HepG2 (cell line): ENCODE measurements at regions not wholly inside any gene's neighbourhood (a gene's known extent, or its start where the extent isn't known, plus 50 kb on each side); places are given as distances from the start of the nearest gene placed in this dataset.

ENCODE experiments used
- ATAC-seq: fragments of 200-7000 bp; cut with Tn5 transposase; 3 replicates; pipeline ENCODE4 v1.9.1; 2020; ENCODE audit warnings: mild to moderate bottlenecking, moderate library complexity
- BruUV-seq: library from RNA; stranded (reverse); fragments of 400-500 nt; replicated peaks from 2 replicates; lab custom pipeline; 2021; lab: Mats Ljungman, UMichigan
- CTCF ChIA-PET: fragments of 300-600 bp; formaldehyde crosslinking; extraction: SDS; loops from one replicate; lab custom pipeline; 2021; ENCODE audit warnings: low total read pairs, inconsistent platforms, low intra/inter-chr PET ratio; lab: Yijun Ruan, JAX
- POLR2A ChIA-PET: fragments of 350-600 bp; sonication (Branson Sonifier 250); formaldehyde crosslinking; loops from one replicate; lab custom pipeline; 2020; ENCODE audit warnings: antibody characterized with exemption, inconsistent platforms; lab: Yijun Ruan, JAX
- DNase-seq: peaks from one replicate; pipeline ENCODE4 v3.0.0-alpha.2; 2015; ENCODE audit warnings: low spot score
- FAIRE-seq: peaks from 3 replicates; lab custom pipeline; 2011; peaks lifted over from hg19 to GRCh38; lab: Jason Lieb, UNC
- H2AFZ ChIP-seq: one replicate; pipeline ENCODE4 v1.6.1; 2011; ENCODE audit warnings: low read length, inconsistent platforms
- H3K27ac ChIP-seq: fragments of 300-600 bp; 3 replicates; pipeline ENCODE4 v1.8.0; 2011; ENCODE audit warnings: mixed run types, mild to moderate bottlenecking, mixed read lengths, low read length, inconsistent platforms; ENCODE audit not compliant: insufficient read depth; ENCODE audit errors: extremely low read length
- H3K27me3 ChIP-seq, 2 experiments: fragments of 200-600 bp in 1 of 2; 2 replicates in 1 of 2; 3 replicates in 1 of 2; pipeline versions ENCODE4 v1.6.0 to v1.8.0; 2011; ENCODE audit warnings: low read length in 2 of 2, mild to moderate bottlenecking in 2 of 2, moderate library complexity in 2 of 2, inconsistent platforms in 1 of 2; ENCODE audit not compliant: insufficient read depth in 2 of 2, control insufficient read depth in 1 of 2
- H3K36me3 ChIP-seq, 2 experiments: fragments of 200-600 bp in 1 of 2; replicated peaks in 1 of 2; 2 replicates in 1 of 2; 3 replicates in 1 of 2; pipeline versions ENCODE4 v1.5.1 to v1.8.0; 2011; ENCODE audit warnings: low read length in 2 of 2, inconsistent platforms in 1 of 2; ENCODE audit not compliant: insufficient read depth in 2 of 2, control insufficient read depth in 1 of 2
- H3K4me1 ChIP-seq: 2 replicates; pipeline ENCODE4 v1.5.1; 2012; ENCODE audit warnings: low read length, inconsistent platforms; ENCODE audit not compliant: insufficient read depth
- H3K4me2 ChIP-seq: 2 replicates; pipeline ENCODE4 v1.6.0; 2011; ENCODE audit warnings: low read depth, low read length, inconsistent platforms
- H3K4me3 ChIP-seq, 3 experiments: fragments of 200-600 bp in 1 of 3; sonication (generic), shearing (Covaris generic) in 1 of 3; replicated peaks in 1 of 3; 2 replicates each; pipeline ENCODE4 v1.5.1; 2011 to 2016; ENCODE audit warnings: low read length in 3 of 3, inconsistent platforms in 2 of 3, low read depth in 2 of 3, mild to moderate bottlenecking in 2 of 3, control low read depth in 1 of 3, mixed read lengths in 1 of 3; ENCODE audit not compliant: insufficient read depth in 1 of 3
- H3K79me2 ChIP-seq: one replicate; pipeline ENCODE4 v1.6.1; 2011; ENCODE audit warnings: low read length, inconsistent platforms; ENCODE audit not compliant: insufficient read depth
- H3K9ac ChIP-seq: 2 replicates; pipeline ENCODE4 v1.6.0; 2011; ENCODE audit warnings: mild to moderate bottlenecking, low read depth, low read length, inconsistent platforms; ENCODE audit not compliant: insufficient read depth
- H3K9me3 ChIP-seq: 2 replicates; pipeline ENCODE4 v1.5.1; 2012; ENCODE audit warnings: mild to moderate bottlenecking, low read length
- H4K20me1 ChIP-seq: 2 replicates; pipeline ENCODE4 v1.6.0; 2011; ENCODE audit warnings: inconsistent platforms, mild to moderate bottlenecking, low read length, moderate library complexity; ENCODE audit not compliant: insufficient read depth
- ISL2 ChIP-seq: sonication (generic); formaldehyde crosslinking; IDR thresholded peaks from 2 replicates; pipeline ENCODE4 v1.5.0; 2020; ENCODE audit warnings: missing genetic modification reagents
- JUND ChIP-seq: sonication (generic); formaldehyde crosslinking; IDR thresholded peaks from 2 replicates; pipeline ENCODE4 v1.8.0; 2022; ENCODE audit warnings: mild to moderate bottlenecking, missing genetic modification reagents
- KLF12 ChIP-seq: sonication (generic); formaldehyde crosslinking; IDR thresholded peaks from 2 replicates; pipeline ENCODE4 v1.4.0; 2020; ENCODE audit warnings: missing genetic modification reagents, borderline replicate concordance
- KLF9 ChIP-seq: IDR thresholded peaks from 2 replicates; pipeline ENCODE4 v1.6.1; 2016; ENCODE audit warnings: low read depth
- REL ChIP-seq: sonication (generic); formaldehyde crosslinking; conservative IDR thresholded peaks from 2 replicates; pipeline ENCODE4 v1.8.0; 2022; ENCODE audit warnings: mild to moderate bottlenecking, missing genetic modification reagents, moderate library complexity
- SMARCE1 ChIP-seq: fragments of 450-650 bp; IDR thresholded peaks from 2 replicates; pipeline ENCODE4 v1.6.1; 2017; ENCODE audit warnings: borderline replicate concordance
- TAF15 ChIP-seq: fragments of 200-400 bp; formaldehyde crosslinking; IDR thresholded peaks from one replicate; pipeline ENCODE4 v1.6.1; 2018; ENCODE audit warnings: mild to moderate bottlenecking, low read depth, low read length; ENCODE audit not compliant: poor library complexity, severe bottlenecking
- TRIM22 ChIP-seq: fragments of 450-650 bp; IDR thresholded peaks from 2 replicates; pipeline ENCODE4 v1.6.1; 2017
- TRIM24 ChIP-seq: sonication (generic); formaldehyde crosslinking; IDR thresholded peaks from 2 replicates; pipeline ENCODE4 v1.8.0; 2022; ENCODE audit warnings: mild to moderate bottlenecking, missing genetic modification reagents
- ZNF558 ChIP-seq: sonication (generic); formaldehyde crosslinking; IDR thresholded peaks from 2 replicates; pipeline ENCODE4 v1.9.0; 2022; ENCODE audit warnings: mild to moderate bottlenecking, missing genetic modification reagents, borderline replicate concordance
- ZNF598 ChIP-seq: sonication (generic); formaldehyde crosslinking; IDR thresholded peaks from 2 replicates; pipeline ENCODE4 v1.5.1; 2020; ENCODE audit warnings: mild to moderate bottlenecking, missing genetic modification reagents, borderline replicate concordance
- ZNF616 ChIP-seq: sonication (generic); formaldehyde crosslinking; IDR thresholded peaks from 2 replicates; pipeline ENCODE4 v1.5.0; 2020; ENCODE audit warnings: low read depth, mild to moderate bottlenecking, missing genetic modification reagents
- ZNF670 ChIP-seq: sonication (generic); formaldehyde crosslinking; IDR thresholded peaks from 2 replicates; pipeline ENCODE4 v1.8.0; 2022; ENCODE audit warnings: mild to moderate bottlenecking, missing genetic modification reagents, borderline replicate concordance
- WGBS: methylation state at CpG from one replicate; pipeline ENCODE4 v1.1.6; 2017; ENCODE audit warnings: low lambda C conversion rate; 5-methylcytosine and 5-hydroxymethylcytosine counted together
- in situ Hi-C: cut with HindIII; loops from 2 replicates; pipeline ENCODE4 v1.10.0; 2017; ENCODE audit warnings: low pct_unique_long_range_greater_than_20kb; ENCODE audit not compliant: extremely low pct_ligation_motif_present
- intact Hi-C: fragments of 100-400 bp; cut with micrococcal nuclease; formaldehyde crosslinking; loops from one replicate; pipeline ENCODE4 v1.10.0; 2022; ENCODE audit not compliant: unreplicated experiment
- TF ChIP-seq, protein P1 (sequence below): IDR thresholded peaks from 2 replicates; pipeline ENCODE4 v1.4.0; 2020; ENCODE audit warnings: mild to moderate bottlenecking, missing genetic modification reagents
- TF ChIP-seq, protein P2 (sequence below): sonication (generic); formaldehyde crosslinking; IDR thresholded peaks from 2 replicates; pipeline ENCODE4 v1.5.1; 2020; ENCODE audit warnings: missing genetic modification reagents, mild to moderate bottlenecking, borderline replicate concordance

DNA sequence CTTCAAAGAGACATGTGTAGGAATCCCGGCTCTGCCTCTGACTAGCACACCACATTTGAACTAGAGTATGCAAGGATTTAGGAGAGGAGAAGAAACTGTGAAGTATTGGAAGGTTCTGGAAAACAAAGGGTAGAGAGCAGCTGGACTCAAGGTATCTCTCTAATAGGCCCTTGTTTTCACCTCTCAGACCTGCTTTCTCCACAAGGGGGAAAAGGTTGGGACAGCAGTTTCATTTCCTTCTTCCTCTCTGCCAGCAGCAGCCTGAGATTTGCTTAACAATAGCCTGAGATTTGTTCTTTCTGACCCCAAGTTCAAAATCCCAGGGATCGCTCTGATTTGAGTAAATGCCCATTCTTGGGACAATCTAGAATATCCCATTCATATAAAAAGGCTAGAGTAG is 430.6 kb upstream of the MCTP2 start (continued):
- no peak for TF ChIP-seq JUND
- no peak for TF ChIP-seq ISL2 (CRISPR knock-in tag)
- no peak for TF ChIP-seq ZNF616 (CRISPR knock-in tag)

GRCh38 chr15:93789441-93789840 is 441.9 kb upstream of the MCTP2 start:
- in situ Hi-C loops (no loop called here), intact Hi-C loops (no loop called here)
- H3K4me3 ChIP-seq, result no peak overlapping the region
- no peaks in the 10 kb centered on the region for H3K27me3 ChIP-seq
- no peak overlapping the region for H2AFZ ChIP-seq
- FAIRE-seq (no peak), DNase-seq (no peak), ATAC-seq (no peak)
- H3K9ac ChIP-seq, result no peak overlapping the region
- H4K20me1 ChIP-seq, result no peaks in the 10 kb centered on the region
- no peaks in the 10 kb centered on the region for H3K4me1 ChIP-seq
- 23% methylated on average over 2 of the region's 2 CpGs for WGBS
- H3K4me2 ChIP-seq, result no peak overlapping the region
- H3K27ac ChIP-seq, result no peak overlapping the region
- ChIA-PET POLR2A (no interaction called here), CTCF (no interaction called here)
- BruUV-seq, result no TSS peak
- H3K36me3 ChIP-seq, result no peaks in the 10 kb centered on the region
- H3K79me2 ChIP-seq, result no peaks in the 10 kb centered on the region
- H3K9me3 ChIP-seq, result no peaks in the 10 kb centered on the region
- no peak for TF ChIP-seq TRIM22
- no peak for TF ChIP-seq ZNF598
- TF ChIP-seq KLF12 (CRISPR knock-in tag), result no peak
- TF ChIP-seq TAF15, result no peak
- TF ChIP-seq ZNF670 (CRISPR knock-in tag), result no peak
- TF ChIP-seq, protein P1, sequence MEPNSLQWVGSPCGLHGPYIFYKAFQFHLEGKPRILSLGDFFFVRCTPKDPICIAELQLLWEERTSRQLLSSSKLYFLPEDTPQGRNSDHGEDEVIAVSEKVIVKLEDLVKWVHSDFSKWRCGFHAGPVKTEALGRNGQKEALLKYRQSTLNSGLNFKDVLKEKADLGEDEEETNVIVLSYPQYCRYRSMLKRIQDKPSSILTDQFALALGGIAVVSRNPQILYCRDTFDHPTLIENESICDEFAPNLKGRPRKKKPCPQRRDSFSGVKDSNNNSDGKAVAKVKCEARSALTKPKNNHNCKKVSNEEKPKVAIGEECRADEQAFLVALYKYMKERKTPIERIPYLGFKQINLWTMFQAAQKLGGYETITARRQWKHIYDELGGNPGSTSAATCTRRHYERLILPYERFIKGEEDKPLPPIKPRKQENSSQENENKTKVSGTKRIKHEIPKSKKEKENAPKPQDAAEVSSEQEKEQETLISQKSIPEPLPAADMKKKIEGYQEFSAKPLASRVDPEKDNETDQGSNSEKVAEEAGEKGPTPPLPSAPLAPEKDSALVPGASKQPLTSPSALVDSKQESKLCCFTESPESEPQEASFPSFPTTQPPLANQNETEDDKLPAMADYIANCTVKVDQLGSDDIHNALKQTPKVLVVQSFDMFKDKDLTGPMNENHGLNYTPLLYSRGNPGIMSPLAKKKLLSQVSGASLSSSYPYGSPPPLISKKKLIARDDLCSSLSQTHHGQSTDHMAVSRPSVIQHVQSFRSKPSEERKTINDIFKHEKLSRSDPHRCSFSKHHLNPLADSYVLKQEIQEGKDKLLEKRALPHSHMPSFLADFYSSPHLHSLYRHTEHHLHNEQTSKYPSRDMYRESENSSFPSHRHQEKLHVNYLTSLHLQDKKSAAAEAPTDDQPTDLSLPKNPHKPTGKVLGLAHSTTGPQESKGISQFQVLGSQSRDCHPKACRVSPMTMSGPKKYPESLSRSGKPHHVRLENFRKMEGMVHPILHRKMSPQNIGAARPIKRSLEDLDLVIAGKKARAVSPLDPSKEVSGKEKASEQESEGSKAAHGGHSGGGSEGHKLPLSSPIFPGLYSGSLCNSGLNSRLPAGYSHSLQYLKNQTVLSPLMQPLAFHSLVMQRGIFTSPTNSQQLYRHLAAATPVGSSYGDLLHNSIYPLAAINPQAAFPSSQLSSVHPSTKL (CRISPR knock-in tag), result no peak
- no peak for TF ChIP-seq KLF9
- TF ChIP-seq, protein P2, sequence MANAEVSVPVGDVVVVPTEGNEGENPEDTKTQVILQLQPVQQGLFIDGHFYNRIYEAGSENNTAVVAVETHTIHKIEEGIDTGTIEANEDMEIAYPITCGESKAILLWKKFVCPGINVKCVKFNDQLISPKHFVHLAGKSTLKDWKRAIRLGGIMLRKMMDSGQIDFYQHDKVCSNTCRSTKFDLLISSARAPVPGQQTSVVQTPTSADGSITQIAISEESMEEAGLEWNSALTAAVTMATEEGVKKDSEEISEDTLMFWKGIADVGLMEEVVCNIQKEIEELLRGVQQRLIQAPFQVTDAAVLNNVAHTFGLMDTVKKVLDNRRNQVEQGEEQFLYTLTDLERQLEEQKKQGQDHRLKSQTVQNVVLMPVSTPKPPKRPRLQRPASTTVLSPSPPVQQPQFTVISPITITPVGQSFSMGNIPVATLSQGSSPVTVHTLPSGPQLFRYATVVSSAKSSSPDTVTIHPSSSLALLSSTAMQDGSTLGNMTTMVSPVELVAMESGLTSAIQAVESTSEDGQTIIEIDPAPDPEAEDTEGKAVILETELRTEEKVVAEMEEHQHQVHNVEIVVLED (CRISPR knock-in tag), result no peak
- TF ChIP-seq ZNF558 (CRISPR knock-in tag), result no peak
- no peak for TF ChIP-seq REL
- TF ChIP-seq SMARCE1, result no peak
- no peak for TF ChIP-seq TRIM24 (CRISPR knock-in tag)
